A549 (cell line): ENCODE measurements at regions not wholly inside any gene's neighbourhood (a gene's known extent, or its start where the extent isn't known, plus 50 kb on each side); places are given as distances from the start of the nearest gene placed in this dataset.

Experiments used
- ATAC-seq, 2 experiments: fragments of 200-7000 bp in 1 of 2; fragments of >200 bp in 1 of 2; cut with Nextera tagmentation in 1 of 2; cut with Tn5 transposase in 1 of 2; 3 replicates each; pipeline versions ENCODE4 v1.8.0 to v1.9.1; 2018 to 2020; ENCODE audit warnings: mild to moderate bottlenecking in 1 of 2, moderate library complexity in 1 of 2
- CTCF ChIA-PET: fragments of 300-600 bp; sonication (Branson Sonifier 250); formaldehyde crosslinking; extraction: SDS; loops from one replicate; lab custom pipeline; 2021; ENCODE audit warnings: antibody characterized with exemption, inconsistent platforms; lab: Yijun Ruan, JAX
- POLR2A ChIA-PET: fragments of 350-600 bp; formaldehyde crosslinking; extraction: SDS; loops from one replicate; lab custom pipeline; 2021; ENCODE audit warnings: antibody characterized with exemption, inconsistent platforms; lab: Yijun Ruan, JAX
- DNase-seq, 2 experiments: peaks; one replicate each; pipeline versions ENCODE4 v3.0.0 to v3.0.0-alpha.2; 2011 to 2016; ENCODE audit warnings: low read depth in 1 of 2, low spot score in 1 of 2
- FAIRE-seq: peaks from 2 replicates; lab custom pipeline; 2011; peaks lifted over from hg19 to GRCh38; lab: Jason Lieb, UNC
- H3K27ac ChIP-seq, 2 experiments: fragments of >200 bp; sonication (Bioruptor Twin); formaldehyde crosslinking; 3 replicates each; pipeline ENCODE4 v1.5.1; 2016 to 2017
- H3K4me1 ChIP-seq: fragments of >200 bp; sonication (Bioruptor Twin); formaldehyde crosslinking; 3 replicates; pipeline ENCODE4 v1.6.1; 2016
- H3K4me2 ChIP-seq: fragments of >200 bp; sonication (Bioruptor Twin); formaldehyde crosslinking; 3 replicates; pipeline ENCODE4 v1.6.1; 2016
- H3K4me3 ChIP-seq: fragments of >200 bp; sonication (Bioruptor Twin); formaldehyde crosslinking; 3 replicates; pipeline ENCODE4 v1.5.1; 2016
- H3K9me3 ChIP-seq: fragments of >200 bp; sonication (Bioruptor Twin); formaldehyde crosslinking; 3 replicates; pipeline ENCODE4 v1.6.1; 2016
- CEBPB ChIP-seq, 2 experiments: fragments of >200 bp in 1 of 2; sonication (Bioruptor Twin) in 1 of 2; formaldehyde crosslinking in 1 of 2; IDR thresholded peaks; 2 replicates each; pipeline ENCODE4 v1.6.1; 2012 to 2016
- CHD4 ChIP-seq: fragments of 200-600 bp; sonication (generic); IDR thresholded peaks from 2 replicates; pipeline ENCODE4 v1.6.1; 2016; ENCODE audit warnings: antibody characterized with exemption, mild to moderate bottlenecking, borderline replicate concordance
- EHF ChIP-seq: fragments of 250-450 bp; sonication (Bioruptor Pico); IDR thresholded peaks from 2 replicates; pipeline ENCODE4 v1.5.0; 2020; ENCODE audit warnings: mild to moderate bottlenecking
- EP300 ChIP-seq, 2 experiments: fragments of >200 bp; sonication (Bioruptor Twin); formaldehyde crosslinking; IDR thresholded peaks; 2 replicates in 1 of 2; 3 replicates in 1 of 2; pipeline ENCODE4 v1.6.1; 2016 to 2017
- GATA3 ChIP-seq: IDR thresholded peaks from 2 replicates; pipeline ENCODE4 v1.6.1; 2012; ENCODE audit warnings: borderline replicate concordance
- HOXB5 ChIP-seq: fragments of 250-450 bp; sonication (Bioruptor Pico); IDR thresholded peaks from 2 replicates; pipeline ENCODE4 v1.5.0; 2020; ENCODE audit warnings: mild to moderate bottlenecking, moderate library complexity
- JUN ChIP-seq, 2 experiments: fragments of >200 bp; sonication (Bioruptor Twin); formaldehyde crosslinking; IDR thresholded peaks; 2 replicates in 1 of 2; 3 replicates in 1 of 2; pipeline ENCODE4 v1.6.1; 2016 to 2017
- KDM1A ChIP-seq: fragments of 200-600 bp; sonication (generic); IDR thresholded peaks from 2 replicates; pipeline ENCODE4 v1.6.1; 2016; ENCODE audit warnings: low read depth, mild to moderate bottlenecking
- KDM5A ChIP-seq: fragments of 200-600 bp; sonication (generic); IDR thresholded peaks from 2 replicates; pipeline ENCODE4 v1.6.1; 2016; ENCODE audit warnings: antibody characterized with exemption, mild to moderate bottlenecking
- MAFK ChIP-seq: fragments of 450-650 bp; IDR thresholded peaks from 2 replicates; pipeline ENCODE4 v1.6.1; 2014; ENCODE audit not compliant: partially characterized antibody
- MAZ ChIP-seq: fragments of 150-350 bp; IDR thresholded peaks from 2 replicates; pipeline ENCODE4 v1.6.1; 2014; ENCODE audit warnings: antibody characterized with exemption, low read depth, low read length, borderline replicate concordance
- NPAS2 ChIP-seq: fragments of 250-450 bp; sonication (Bioruptor Pico); IDR thresholded peaks from 2 replicates; pipeline ENCODE4 v1.8.0; 2022; ENCODE audit warnings: mild to moderate bottlenecking, moderate library complexity, borderline replicate concordance
- NR3C1 ChIP-seq: fragments of >200 bp; sonication (Bioruptor Twin); formaldehyde crosslinking; IDR thresholded peaks from 3 replicates; pipeline ENCODE4 v1.6.1; 2017
- POLR2A ChIP-seq: IDR thresholded peaks from 2 replicates; pipeline ENCODE4 v1.6.1; 2012; ENCODE audit warnings: mild to moderate bottlenecking, low read length
- POLR2AphosphoS2 ChIP-seq: conservative IDR thresholded peaks from 2 replicates; pipeline ENCODE4 v1.6.1; 2012; ENCODE audit warnings: low read length, improper control_type of control experiment, inconsistent platforms
- RCOR1 ChIP-seq: fragments of 150-350 bp; IDR thresholded peaks from 2 replicates; pipeline ENCODE4 v1.6.1; 2014; ENCODE audit warnings: antibody characterized with exemption, low read length, low read depth
- RFX5 ChIP-seq: fragments of 450-650 bp; IDR thresholded peaks from 2 replicates; pipeline ENCODE4 v1.7.1; 2014; ENCODE audit warnings: antibody characterized with exemption, mild to moderate bottlenecking, moderate library complexity
- SMC3 ChIP-seq: fragments of >200 bp; sonication (Bioruptor Twin); formaldehyde crosslinking; IDR thresholded peaks from 3 replicates; pipeline ENCODE4 v1.6.1; 2018; ENCODE audit warnings: inconsistent platforms
- TFCP2L1 ChIP-seq: fragments of 250-450 bp; sonication (Bioruptor Pico); IDR thresholded peaks from 2 replicates; pipeline ENCODE4 v1.5.0; 2021; ENCODE audit warnings: mild to moderate bottlenecking
- TP53 ChIP-seq: fragments of 250-450 bp; sonication (Bioruptor Pico); IDR thresholded peaks from 2 replicates; pipeline ENCODE4 v1.5.0; 2021; ENCODE audit warnings: mild to moderate bottlenecking, moderate library complexity
- ZC3H11A ChIP-seq: fragments of 450-650 bp; IDR thresholded peaks from 2 replicates; pipeline ENCODE4 v1.6.1; 2014; ENCODE audit warnings: antibody characterized with exemption, mild to moderate bottlenecking
- ZNF302 ChIP-seq: fragments of 250-450 bp; sonication (Bioruptor Pico); IDR thresholded peaks from 2 replicates; pipeline ENCODE4 v1.9.0; 2021; ENCODE audit warnings: inconsistent platforms, mild to moderate bottlenecking, moderate library complexity
- WGBS: methylation state at CpG from one replicate; pipeline ENCODE4 v1.1.6; 2017; ENCODE audit errors: missing lambda C conversion rate; 5-methylcytosine and 5-hydroxymethylcytosine counted together
- TF ChIP-seq, protein P1 (sequence below): fragments of 200-600 bp; sonication (generic); IDR thresholded peaks from 2 replicates; pipeline ENCODE4 v1.6.1; 2016; ENCODE audit warnings: antibody characterized with exemption, mild to moderate bottlenecking, moderate library complexity
- TF ChIP-seq, protein P2 (sequence below): fragments of 150-350 bp; IDR thresholded peaks from 2 replicates; pipeline ENCODE4 v1.6.1; 2014; ENCODE audit warnings: low read depth, mild to moderate bottlenecking, low read length
- TF ChIP-seq, protein P3 (sequence below): IDR thresholded peaks from 2 replicates; pipeline ENCODE4 v1.6.1; 2012
- TF ChIP-seq, protein P4 (sequence below): IDR thresholded peaks from 2 replicates; pipeline ENCODE4 v1.6.1; 2012
- TF ChIP-seq, protein P5 (sequence below): fragments of >200 bp; sonication (Bioruptor Twin); formaldehyde crosslinking; IDR thresholded peaks from 3 replicates; pipeline ENCODE4 v1.6.1; 2016
- TF ChIP-seq, protein P6 (sequence below): fragments of >200 bp; sonication (Bioruptor Twin); formaldehyde crosslinking; IDR thresholded peaks from 2 replicates; pipeline ENCODE4 v1.6.1; 2016

DNA sequence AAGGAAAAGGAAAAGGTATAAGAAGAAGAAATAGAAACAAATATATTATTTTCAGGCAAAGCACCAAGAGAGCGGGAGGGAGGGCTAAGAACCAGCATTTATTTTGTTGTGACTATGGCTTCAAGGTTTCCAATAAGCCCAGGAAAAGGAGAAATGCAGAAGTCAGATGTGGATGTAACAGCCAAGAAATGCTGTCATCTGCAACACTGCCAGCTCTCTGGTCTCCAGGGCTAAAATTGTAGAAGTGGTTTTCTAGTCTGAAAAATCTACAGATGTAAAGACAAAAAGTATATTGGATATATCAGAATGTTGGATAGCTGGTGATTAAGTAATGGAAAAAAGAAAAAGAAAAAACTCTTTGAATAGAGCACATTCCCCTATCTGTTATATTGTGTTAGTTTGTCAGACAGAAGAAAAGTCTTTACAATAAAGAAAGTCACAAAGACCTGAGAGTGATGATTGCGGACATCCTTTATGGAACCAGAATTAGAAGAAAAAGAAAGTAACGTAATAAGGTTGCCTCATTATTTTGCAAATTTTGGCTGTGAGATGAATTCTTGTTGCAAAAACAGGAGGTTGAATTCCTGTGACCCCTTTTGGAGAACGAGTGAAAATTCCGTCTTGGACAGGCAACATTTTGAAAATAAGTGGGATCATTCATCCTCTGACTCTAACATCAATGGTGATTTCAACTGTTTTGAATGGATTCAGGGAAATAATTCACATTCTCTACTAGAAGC, 938.1 kb downstream of the TTLL7 start:
- CTCF ChIA-PET: no interaction called here
- 19% methylated on average over 5 of the region's 5 CpGs for WGBS
- POLR2A ChIA-PET: no interaction called here

DNA sequence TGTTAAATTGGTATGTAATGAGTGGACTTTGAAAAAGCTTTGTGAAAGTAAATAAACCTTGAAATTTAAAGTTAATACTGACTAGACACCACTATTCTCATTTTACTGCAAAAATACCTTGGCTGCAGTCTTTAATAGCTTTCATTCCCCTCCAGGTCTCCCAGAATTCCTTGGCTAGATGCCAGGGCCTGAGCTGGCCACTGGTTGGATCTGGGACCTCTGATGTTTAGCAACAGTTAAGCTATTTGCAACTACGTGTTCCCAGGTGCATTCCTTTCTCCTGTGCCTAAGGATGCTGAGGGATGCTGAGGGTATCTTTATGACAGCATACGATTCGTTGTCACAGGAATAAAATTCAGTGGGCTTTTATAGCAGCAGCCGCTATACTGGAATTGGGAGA, 938.7 kb downstream of the TTLL7 start:
- H3K4me3 ChIP-seq: no peak overlapping the region
- TF ChIP-seq JUN (IDR thresholded peaks at IDR 0.05) (no peak), GATA3 (no peak), NPAS2 (no peak), KDM1A (no peak), RCOR1 (no peak), TFCP2L1 (CRISPR knock-in tag) (no peak), MAFK (no peak)
- TF ChIP-seq, protein P1, sequence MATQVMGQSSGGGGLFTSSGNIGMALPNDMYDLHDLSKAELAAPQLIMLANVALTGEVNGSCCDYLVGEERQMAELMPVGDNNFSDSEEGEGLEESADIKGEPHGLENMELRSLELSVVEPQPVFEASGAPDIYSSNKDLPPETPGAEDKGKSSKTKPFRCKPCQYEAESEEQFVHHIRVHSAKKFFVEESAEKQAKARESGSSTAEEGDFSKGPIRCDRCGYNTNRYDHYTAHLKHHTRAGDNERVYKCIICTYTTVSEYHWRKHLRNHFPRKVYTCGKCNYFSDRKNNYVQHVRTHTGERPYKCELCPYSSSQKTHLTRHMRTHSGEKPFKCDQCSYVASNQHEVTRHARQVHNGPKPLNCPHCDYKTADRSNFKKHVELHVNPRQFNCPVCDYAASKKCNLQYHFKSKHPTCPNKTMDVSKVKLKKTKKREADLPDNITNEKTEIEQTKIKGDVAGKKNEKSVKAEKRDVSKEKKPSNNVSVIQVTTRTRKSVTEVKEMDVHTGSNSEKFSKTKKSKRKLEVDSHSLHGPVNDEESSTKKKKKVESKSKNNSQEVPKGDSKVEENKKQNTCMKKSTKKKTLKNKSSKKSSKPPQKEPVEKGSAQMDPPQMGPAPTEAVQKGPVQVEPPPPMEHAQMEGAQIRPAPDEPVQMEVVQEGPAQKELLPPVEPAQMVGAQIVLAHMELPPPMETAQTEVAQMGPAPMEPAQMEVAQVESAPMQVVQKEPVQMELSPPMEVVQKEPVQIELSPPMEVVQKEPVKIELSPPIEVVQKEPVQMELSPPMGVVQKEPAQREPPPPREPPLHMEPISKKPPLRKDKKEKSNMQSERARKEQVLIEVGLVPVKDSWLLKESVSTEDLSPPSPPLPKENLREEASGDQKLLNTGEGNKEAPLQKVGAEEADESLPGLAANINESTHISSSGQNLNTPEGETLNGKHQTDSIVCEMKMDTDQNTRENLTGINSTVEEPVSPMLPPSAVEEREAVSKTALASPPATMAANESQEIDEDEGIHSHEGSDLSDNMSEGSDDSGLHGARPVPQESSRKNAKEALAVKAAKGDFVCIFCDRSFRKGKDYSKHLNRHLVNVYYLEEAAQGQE: no peak
- TF ChIP-seq, protein P2, sequence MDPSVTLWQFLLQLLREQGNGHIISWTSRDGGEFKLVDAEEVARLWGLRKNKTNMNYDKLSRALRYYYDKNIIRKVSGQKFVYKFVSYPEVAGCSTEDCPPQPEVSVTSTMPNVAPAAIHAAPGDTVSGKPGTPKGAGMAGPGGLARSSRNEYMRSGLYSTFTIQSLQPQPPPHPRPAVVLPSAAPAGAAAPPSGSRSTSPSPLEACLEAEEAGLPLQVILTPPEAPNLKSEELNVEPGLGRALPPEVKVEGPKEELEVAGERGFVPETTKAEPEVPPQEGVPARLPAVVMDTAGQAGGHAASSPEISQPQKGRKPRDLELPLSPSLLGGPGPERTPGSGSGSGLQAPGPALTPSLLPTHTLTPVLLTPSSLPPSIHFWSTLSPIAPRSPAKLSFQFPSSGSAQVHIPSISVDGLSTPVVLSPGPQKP: no peak
- TF ChIP-seq, protein P3, sequence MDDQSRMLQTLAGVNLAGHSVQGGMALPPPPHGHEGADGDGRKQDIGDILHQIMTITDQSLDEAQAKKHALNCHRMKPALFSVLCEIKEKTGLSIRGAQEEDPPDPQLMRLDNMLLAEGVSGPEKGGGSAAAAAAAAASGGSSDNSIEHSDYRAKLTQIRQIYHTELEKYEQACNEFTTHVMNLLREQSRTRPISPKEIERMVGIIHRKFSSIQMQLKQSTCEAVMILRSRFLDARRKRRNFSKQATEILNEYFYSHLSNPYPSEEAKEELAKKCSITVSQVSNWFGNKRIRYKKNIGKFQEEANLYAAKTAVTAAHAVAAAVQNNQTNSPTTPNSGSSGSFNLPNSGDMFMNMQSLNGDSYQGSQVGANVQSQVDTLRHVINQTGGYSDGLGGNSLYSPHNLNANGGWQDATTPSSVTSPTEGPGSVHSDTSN: no peak
- no peak for DNase-seq
- no peak for ATAC-seq
- no peak overlapping the region for H3K27ac ChIP-seq
- no peaks in the 10 kb centered on the region for H3K9me3 ChIP-seq
- CTCF ChIA-PET: no interaction called here
- POLR2A ChIA-PET: no interaction called here
- no peaks in the 10 kb centered on the region for H3K4me1 ChIP-seq
- H3K4me2 ChIP-seq: no peak overlapping the region
- no peak for FAIRE-seq
- 17% methylated on average over 4 of the region's 4 CpGs for WGBS

More for the DNA sequence above, 938.1 kb downstream of the TTLL7 start:
- DNase-seq (no peak), FAIRE-seq (no peak), ATAC-seq (no peak)
- no peak for TF ChIP-seq NR3C1
- TF ChIP-seq, protein P4, sequence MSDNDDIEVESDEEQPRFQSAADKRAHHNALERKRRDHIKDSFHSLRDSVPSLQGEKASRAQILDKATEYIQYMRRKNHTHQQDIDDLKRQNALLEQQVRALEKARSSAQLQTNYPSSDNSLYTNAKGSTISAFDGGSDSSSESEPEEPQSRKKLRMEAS: no peak
- TF ChIP-seq ZC3H11A: no peak
- no peak for TF ChIP-seq ZNF302 (CRISPR knock-in tag)
- no peak for TF ChIP-seq CHD4
- TF ChIP-seq CEBPB (IDR thresholded peaks at IDR 0.05): no peak
- TF ChIP-seq, protein P3: no peak
- TF ChIP-seq RFX5: no peak
- no peak for TF ChIP-seq HOXB5 (CRISPR knock-in tag)
- no peak for TF ChIP-seq MAZ
- no peak for TF ChIP-seq NPAS2
- TF ChIP-seq POLR2A: no peak
- TF ChIP-seq, protein P5, sequence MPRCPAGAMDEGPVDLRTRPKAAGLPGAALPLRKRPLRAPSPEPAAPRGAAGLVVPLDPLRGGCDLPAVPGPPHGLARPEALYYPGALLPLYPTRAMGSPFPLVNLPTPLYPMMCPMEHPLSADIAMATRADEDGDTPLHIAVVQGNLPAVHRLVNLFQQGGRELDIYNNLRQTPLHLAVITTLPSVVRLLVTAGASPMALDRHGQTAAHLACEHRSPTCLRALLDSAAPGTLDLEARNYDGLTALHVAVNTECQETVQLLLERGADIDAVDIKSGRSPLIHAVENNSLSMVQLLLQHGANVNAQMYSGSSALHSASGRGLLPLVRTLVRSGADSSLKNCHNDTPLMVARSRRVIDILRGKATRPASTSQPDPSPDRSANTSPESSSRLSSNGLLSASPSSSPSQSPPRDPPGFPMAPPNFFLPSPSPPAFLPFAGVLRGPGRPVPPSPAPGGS: no peak
- TF ChIP-seq SMC3: no peak
- no peak for TF ChIP-seq POLR2AphosphoS2
- TF ChIP-seq KDM5A: no peak
- TF ChIP-seq, protein P6, sequence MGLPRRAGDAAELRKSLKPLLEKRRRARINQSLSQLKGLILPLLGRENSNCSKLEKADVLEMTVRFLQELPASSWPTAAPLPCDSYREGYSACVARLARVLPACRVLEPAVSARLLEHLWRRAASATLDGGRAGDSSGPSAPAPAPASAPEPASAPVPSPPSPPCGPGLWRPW: no peak
- TF ChIP-seq TP53 (CRISPR knock-in tag): no peak
- TF ChIP-seq EHF (CRISPR knock-in tag): no peak
- no peak for TF ChIP-seq EP300 (IDR thresholded peaks at IDR 0.05)
- no peaks in the 10 kb centered on the region for H3K4me1 ChIP-seq
- H3K4me2 ChIP-seq: no peak overlapping the region
- no peak overlapping the region for H3K4me3 ChIP-seq
- no peak overlapping the region for H3K27ac ChIP-seq
- no peaks in the 10 kb centered on the region for H3K9me3 ChIP-seq
